SK-N-SH (cell line): ENCODE measurements at regions not wholly inside any gene's neighbourhood (a gene's known extent, or its start where the extent isn't known, plus 50 kb on each side); places are given as distances from the start of the nearest gene placed in this dataset.

Source experiments
- CTCF ChIA-PET: fragments of 300-600, 350-600 bp; formaldehyde crosslinking; extraction: SDS; loops from one replicate; lab custom pipeline; 2021; lab: Yijun Ruan, JAX
- POLR2A ChIA-PET: fragments of 350-600 bp; sonication (Branson Sonifier 250); formaldehyde crosslinking; extraction: SDS; loops from one replicate; lab custom pipeline; 2020; ENCODE audit warnings: antibody characterized with exemption, inconsistent platforms; lab: Yijun Ruan, JAX
- DNase-seq: peaks from one replicate; pipeline ENCODE4 v3.0.0; 2012
- H2AFZ ChIP-seq: fragments of 200-600 bp; sonication (generic); 2 replicates; pipeline ENCODE4 v1.8.1; 2016; ENCODE audit warnings: antibody characterized with exemption, mild to moderate bottlenecking, low read depth
- H3F3A ChIP-seq: fragments of 200-600 bp; sonication (generic); replicated peaks from 2 replicates; pipeline ENCODE3; 2016; ENCODE audit warnings: antibody characterized with exemption, mild to moderate bottlenecking; ENCODE audit not compliant: insufficient read depth
- H3K27ac ChIP-seq, 2 experiments: fragments of 200-500 bp in 1 of 2; fragments of 200-600 bp in 1 of 2; sonication (Bioruptor generic) in 1 of 2; sonication (generic), shearing (Covaris generic) in 1 of 2; 2 replicates each; pipeline versions ENCODE4 v1.5.1 to v1.6.1; 2014 to 2016; ENCODE audit warnings: low read depth in 2 of 2, inconsistent platforms in 1 of 2, low read length in 1 of 2, mild to moderate bottlenecking in 1 of 2, mixed read lengths in 1 of 2
- H3K27me3 ChIP-seq: fragments of 200-600 bp; sonication (generic), shearing (Covaris generic); 2 replicates; pipeline ENCODE4 v1.6.1; 2016; ENCODE audit warnings: mixed run types; ENCODE audit not compliant: insufficient read depth
- H3K36me3 ChIP-seq, 2 experiments: fragments of 200-500 bp in 1 of 2; fragments of 200-600 bp in 1 of 2; sonication (Bioruptor generic) in 1 of 2; sonication (generic) in 1 of 2; replicated peaks in 1 of 2; 2 replicates each; pipeline versions ENCODE3 to v1.5.1; 2014 to 2016; ENCODE audit warnings: low read length in 1 of 2, mild to moderate bottlenecking in 1 of 2; ENCODE audit not compliant: insufficient read depth in 2 of 2, control insufficient read depth in 1 of 2
- H3K4me1 ChIP-seq, 2 experiments: fragments of 200-500 bp in 1 of 2; fragments of 200-600 bp in 1 of 2; sonication (Bioruptor generic) in 1 of 2; sonication (generic), shearing (Covaris generic) in 1 of 2; 2 replicates each; pipeline versions ENCODE4 v1.5.1 to v1.6.1; 2014 to 2016; ENCODE audit warnings: low read depth in 1 of 2, low read length in 1 of 2, mixed run types in 1 of 2; ENCODE audit not compliant: insufficient read depth in 2 of 2, control insufficient read depth in 1 of 2
- H3K4me2 ChIP-seq: fragments of 200-600 bp; sonication (generic), shearing (Covaris generic); 2 replicates; pipeline ENCODE4 v1.6.1; 2017; ENCODE audit warnings: mixed run types
- H3K4me3 ChIP-seq, 2 experiments: fragments of 200-500 bp in 1 of 2; fragments of 200-600 bp in 1 of 2; sonication (Bioruptor generic) in 1 of 2; sonication (generic), shearing (Covaris generic) in 1 of 2; 2 replicates each; pipeline versions ENCODE4 v1.5.1 to v1.8.1; 2014 to 2016; ENCODE audit warnings: low read depth in 2 of 2, inconsistent platforms in 1 of 2, low read length in 1 of 2, mild to moderate bottlenecking in 1 of 2, mixed read lengths in 1 of 2, moderate library complexity in 1 of 2
- H3K79me2 ChIP-seq: fragments of 200-600 bp; sonication (generic); 2 replicates; pipeline ENCODE4 v1.8.1; 2017; ENCODE audit warnings: mild to moderate bottlenecking; ENCODE audit not compliant: insufficient read depth
- H3K9ac ChIP-seq: fragments of 200-600 bp; sonication (generic); 2 replicates; pipeline ENCODE4 v1.6.1; 2017; ENCODE audit warnings: mixed run types
- H3K9me2 ChIP-seq: fragments of 200-600 bp; sonication (generic); 2 replicates; pipeline ENCODE4 v1.6.1; 2017; ENCODE audit warnings: mixed run types
- H3K9me3 ChIP-seq: fragments of 200-600 bp; sonication (generic); 2 replicates; pipeline ENCODE4 v1.6.1; 2017; ENCODE audit warnings: mixed run types, mild to moderate bottlenecking, moderate library complexity
- H4K20me1 ChIP-seq: fragments of 200-600 bp; sonication (generic); 2 replicates; pipeline ENCODE4 v1.6.1; 2017; ENCODE audit warnings: mild to moderate bottlenecking, mixed run types; ENCODE audit not compliant: insufficient read depth
- CTCF ChIP-seq: fragments of 200-600 bp; sonication (generic); IDR thresholded peaks from 2 replicates; pipeline ENCODE4 v1.6.1; 2017; ENCODE audit warnings: antibody characterized with exemption, mild to moderate bottlenecking, moderate library complexity
- ELF1 ChIP-seq: IDR thresholded peaks from 2 replicates; pipeline ENCODE4 v1.4.0; 2012
- EP300 ChIP-seq, 2 experiments: IDR thresholded peaks; 2 replicates each; pipeline versions ENCODE4 v1.4.0 to v1.6.1; 2012; ENCODE audit warnings: borderline replicate concordance in 1 of 2, low read depth in 1 of 2, low read length in 1 of 2
- EZH2phosphoT487 ChIP-seq: fragments of 200-600 bp; sonication (generic); IDR thresholded peaks from 2 replicates; pipeline ENCODE4 v1.6.1; 2017; ENCODE audit warnings: low read depth, mixed run types, mild to moderate bottlenecking, antibody characterized with exemption, moderate library complexity, borderline replicate concordance
- FOXJ3 ChIP-seq: sonication (generic); formaldehyde crosslinking; IDR thresholded peaks from 2 replicates; pipeline ENCODE4 v1.5.1; 2020; ENCODE audit warnings: mild to moderate bottlenecking, missing genetic modification reagents
- GATA2 ChIP-seq: sonication (generic); formaldehyde crosslinking; IDR thresholded peaks from 2 replicates; pipeline ENCODE4 v1.5.0; 2020; ENCODE audit warnings: mild to moderate bottlenecking, missing genetic modification reagents
- MEF2A ChIP-seq: IDR thresholded peaks from 2 replicates; pipeline ENCODE4 v1.4.0; 2012; ENCODE audit warnings: low read depth, borderline replicate concordance
- MXI1 ChIP-seq: IDR thresholded peaks from 2 replicates; pipeline ENCODE4 v1.6.1; 2012; ENCODE audit warnings: mild to moderate bottlenecking, low read depth, low read length, improper control_type of control experiment
- NFIC ChIP-seq: IDR thresholded peaks from 2 replicates; pipeline ENCODE4 v1.4.0; 2012; ENCODE audit warnings: borderline replicate concordance
- PBX3 ChIP-seq: IDR thresholded peaks from 2 replicates; pipeline ENCODE4; 2012
- RCOR1 ChIP-seq: fragments of 150-350 bp; IDR thresholded peaks from 2 replicates; pipeline ENCODE4 v1.6.1; 2017; ENCODE audit warnings: antibody characterized with exemption, low read length
- RXRA ChIP-seq: IDR thresholded peaks from 2 replicates; pipeline ENCODE4 v1.4.0; 2012; ENCODE audit warnings: low read depth, mild to moderate bottlenecking, borderline replicate concordance
- TAF1 ChIP-seq: IDR thresholded peaks from 2 replicates; pipeline ENCODE4 v1.6.1; 2012; ENCODE audit warnings: low read depth, mild to moderate bottlenecking, low read length, moderate library complexity, borderline replicate concordance
- TCF12 ChIP-seq: IDR thresholded peaks from 2 replicates; pipeline ENCODE4 v1.4.0; 2012
- WGBS: methylation state at CpG from one replicate; pipeline ENCODE4 v1.1.6; 2017; ENCODE audit warnings: low lambda C conversion rate; 5-methylcytosine and 5-hydroxymethylcytosine counted together
- TF ChIP-seq, protein P1 (sequence below): IDR thresholded peaks from 2 replicates; pipeline ENCODE4 v1.4.0; 2012; ENCODE audit warnings: low read depth, borderline replicate concordance
- TF ChIP-seq, protein P2 (sequence below): IDR thresholded peaks from 2 replicates; pipeline ENCODE4 v1.6.1; 2012; ENCODE audit warnings: mild to moderate bottlenecking, low read depth, low read length, moderate library complexity

- no peaks in the 10 kb centered on the region for H3F3A ChIP-seq
- peaks cover 0 to 6% of the 10 kb centered on the region in 2 experiments; a peak in 1 of 4 replicates for H3K4me1 ChIP-seq
- no peaks in the 10 kb centered on the region for H3K27me3 ChIP-seq
- H3K9me2 ChIP-seq = no peaks in the 10 kb centered on the region
- 56% methylated on average over 12 of the region's 12 CpGs for WGBS
- DNase-seq = no peak
- H3K9me3 ChIP-seq = no peaks in the 10 kb centered on the region
- CTCF ChIA-PET = interaction anchor here (0.8 kb wide), 1 partner anchor 1571 kb away, joined by 3 read pairs; no protein-coding TSS in a partner anchor
- H3K4me3 ChIP-seq = no peak overlapping the region
- no peaks in the 10 kb centered on the region for H3K36me3 ChIP-seq
- no peaks in the 10 kb centered on the region for H3K79me2 ChIP-seq
- no peak overlapping the region for H3K27ac ChIP-seq
- H2AFZ ChIP-seq = no peak overlapping the region
- no peak for TF ChIP-seq PBX3
- TF ChIP-seq NFIC = no peak
- TF ChIP-seq, protein P1, sequence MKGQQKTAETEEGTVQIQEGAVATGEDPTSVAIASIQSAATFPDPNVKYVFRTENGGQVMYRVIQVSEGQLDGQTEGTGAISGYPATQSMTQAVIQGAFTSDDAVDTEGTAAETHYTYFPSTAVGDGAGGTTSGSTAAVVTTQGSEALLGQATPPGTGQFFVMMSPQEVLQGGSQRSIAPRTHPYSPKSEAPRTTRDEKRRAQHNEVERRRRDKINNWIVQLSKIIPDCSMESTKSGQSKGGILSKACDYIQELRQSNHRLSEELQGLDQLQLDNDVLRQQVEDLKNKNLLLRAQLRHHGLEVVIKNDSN = no peak
- TF ChIP-seq TCF12 = no peak
- TF ChIP-seq, protein P2, sequence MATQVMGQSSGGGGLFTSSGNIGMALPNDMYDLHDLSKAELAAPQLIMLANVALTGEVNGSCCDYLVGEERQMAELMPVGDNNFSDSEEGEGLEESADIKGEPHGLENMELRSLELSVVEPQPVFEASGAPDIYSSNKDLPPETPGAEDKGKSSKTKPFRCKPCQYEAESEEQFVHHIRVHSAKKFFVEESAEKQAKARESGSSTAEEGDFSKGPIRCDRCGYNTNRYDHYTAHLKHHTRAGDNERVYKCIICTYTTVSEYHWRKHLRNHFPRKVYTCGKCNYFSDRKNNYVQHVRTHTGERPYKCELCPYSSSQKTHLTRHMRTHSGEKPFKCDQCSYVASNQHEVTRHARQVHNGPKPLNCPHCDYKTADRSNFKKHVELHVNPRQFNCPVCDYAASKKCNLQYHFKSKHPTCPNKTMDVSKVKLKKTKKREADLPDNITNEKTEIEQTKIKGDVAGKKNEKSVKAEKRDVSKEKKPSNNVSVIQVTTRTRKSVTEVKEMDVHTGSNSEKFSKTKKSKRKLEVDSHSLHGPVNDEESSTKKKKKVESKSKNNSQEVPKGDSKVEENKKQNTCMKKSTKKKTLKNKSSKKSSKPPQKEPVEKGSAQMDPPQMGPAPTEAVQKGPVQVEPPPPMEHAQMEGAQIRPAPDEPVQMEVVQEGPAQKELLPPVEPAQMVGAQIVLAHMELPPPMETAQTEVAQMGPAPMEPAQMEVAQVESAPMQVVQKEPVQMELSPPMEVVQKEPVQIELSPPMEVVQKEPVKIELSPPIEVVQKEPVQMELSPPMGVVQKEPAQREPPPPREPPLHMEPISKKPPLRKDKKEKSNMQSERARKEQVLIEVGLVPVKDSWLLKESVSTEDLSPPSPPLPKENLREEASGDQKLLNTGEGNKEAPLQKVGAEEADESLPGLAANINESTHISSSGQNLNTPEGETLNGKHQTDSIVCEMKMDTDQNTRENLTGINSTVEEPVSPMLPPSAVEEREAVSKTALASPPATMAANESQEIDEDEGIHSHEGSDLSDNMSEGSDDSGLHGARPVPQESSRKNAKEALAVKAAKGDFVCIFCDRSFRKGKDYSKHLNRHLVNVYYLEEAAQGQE = no peak
- TF ChIP-seq TAF1 = no peak
- no peak for TF ChIP-seq RXRA
- TF ChIP-seq ELF1 = no peak
- TF ChIP-seq FOXJ3 (CRISPR knock-in tag) = no peak
- TF ChIP-seq RCOR1 = no peak
- no peak for TF ChIP-seq EZH2phosphoT487
- no peak for TF ChIP-seq GATA2 (CRISPR knock-in tag)
- no peak for TF ChIP-seq EP300 (IDR thresholded peaks at IDR 0.05; ENCODE audit: borderline replicate concordance in 1 of 2, low read depth in 1 of 2, low read length in 1 of 2)
- no peak for TF ChIP-seq MXI1
- TF ChIP-seq MEF2A = no peak
- no peak for TF ChIP-seq CTCF
- TF ChIP-seq, all 33 proteins: peak for 0
- Histone ChIP-seq H3K4me2 (no peak overlapping the region), H4K20me1 (no peaks in the 10 kb centered on the region), H3K9ac (no peak overlapping the region)
- POLR2A ChIA-PET = no interaction called here
Measured at GRCh38 chr10:131698986-131699385, 201.8 kb upstream of the PPP2R2D start.
